ENCODE measurements at regions not wholly inside any gene's neighbourhood (a gene's known extent, or its start where the extent isn't known, plus 50 kb on each side); places are given as distances from the start of the nearest gene placed in this dataset.
A peak's percentile ranks its signal among the peaks of the same experiment; 100 is the strongest.

GRCh38 chr7:54956865-54957264 lies 62.0 kb upstream of the EGFR start:
- Histone ChIP-seq H3K36me3 (ENCODE audit: control insufficient read depth in 2 of 2, insufficient read depth in 2 of 2, low read length in 1 of 2) (no peaks in the 10 kb centered on the region), H3K27me3 (replicated peaks in 1 of 2; ENCODE audit: control insufficient read depth in 2 of 2, insufficient read depth in 2 of 2, low read length in 1 of 2) (no peaks in the 10 kb centered on the region; a peak in 2 of 4 replicates), H3K79me2 (ENCODE audit: control insufficient read depth, insufficient read depth, low read length) (no peaks in the 10 kb centered on the region), H2AFZ (ENCODE audit: control insufficient read depth, low read depth, low read length) (no peak overlapping the region), H4K20me1 (ENCODE audit: control insufficient read depth, insufficient read depth) (no peaks in the 10 kb centered on the region), H3K27ac (ENCODE audit: control insufficient read depth, insufficient read depth) (no peak overlapping the region), H3K4me1 (ENCODE audit: control insufficient read depth, insufficient read depth, low read length) (no peaks in the 10 kb centered on the region), H3K4me2 (ENCODE audit: control insufficient read depth, insufficient read depth) (no peak overlapping the region), H3K4me3 (no peak overlapping the region), H3K9me3 (replicated peaks; ENCODE audit: control insufficient read depth, insufficient read depth, low read length) (no peaks in the 10 kb centered on the region), H3K9ac (ENCODE audit: control insufficient read depth, insufficient read depth, low read length) (no peak overlapping the region)
- CTCF ChIA-PET: no interaction called here
- DNase-seq (ENCODE audit: low read depth, low spot score) (no peak), ATAC-seq (no peak), FAIRE-seq (no peak)
- intact Hi-C loops (cut with micrococcal nuclease; ENCODE audit: unreplicated experiment): no loop called here
- SMC1A ChIA-PET (ENCODE audit: uncharacterized antibody, unreplicated experiment): interaction anchor here (0.7 kb wide), 1 partner anchor 193 kb away, joined by 3 read pairs; no protein-coding TSS in a partner anchor
- RAD21 ChIA-PET (ENCODE audit: unreplicated experiment): no interaction called here
- 46% methylated on average over 13 of the region's 13 CpGs for WGBS (ENCODE audit: insufficient coverage, insufficient replicate concordance, low lambda C conversion rate, missing lambda C conversion rate)
- POLR2A ChIA-PET: no interaction called here
- BruUV-seq (replicated peaks): no TSS peak
- TF ChIP-seq BCL3 (IDR thresholded peaks at IDR 0.05; ENCODE audit: borderline replicate concordance, insufficient read depth, low read depth, low read length, poor library complexity, severe bottlenecking): peak; percentile 52
- no peak for TF ChIP-seq MEF2A (IDR thresholded peaks at IDR 0.05; ENCODE audit: insufficient read depth, low read depth, low read length)
- in situ Hi-C loops (cut with MboI): no loop called here

- ATAC-seq (peak; percentile 21; the same call in 2 of the 3 replicates), DNase-seq (ENCODE audit: low read depth, low spot score) (no peak), FAIRE-seq (no peak)
- TF ChIP-seq STAT3 (IDR thresholded peaks at IDR 0.05; ENCODE audit: low read depth, low read length): no peak
- TF ChIP-seq NBN (IDR thresholded peaks at IDR 0.05): no peak
- no peak for TF ChIP-seq BCL11A (IDR thresholded peaks at IDR 0.05; ENCODE audit: low read depth, low read length)
- TF ChIP-seq JUND (IDR thresholded peaks at IDR 0.05; ENCODE audit: low read depth, low read length): no peak
- TF ChIP-seq FOS (IDR thresholded peaks at IDR 0.05; ENCODE audit: borderline replicate concordance, extremely low read depth, insufficient read length): no peak
- TF ChIP-seq SMARCA5 (IDR thresholded peaks at IDR 0.05): no peak
- 44% methylated on average over 3 of the region's 3 CpGs for WGBS (ENCODE audit: insufficient coverage, insufficient replicate concordance, low lambda C conversion rate, missing lambda C conversion rate)
- Histone ChIP-seq H4K20me1 (ENCODE audit: control insufficient read depth, insufficient read depth) (no peaks in the 10 kb centered on the region), H3K27ac (ENCODE audit: control insufficient read depth, insufficient read depth) (no peak overlapping the region), H2AFZ (ENCODE audit: control insufficient read depth, low read depth, low read length) (no peak overlapping the region), H3K79me2 (ENCODE audit: control insufficient read depth, insufficient read depth, low read length) (no peaks in the 10 kb centered on the region), H3K4me3 (no peak overlapping the region), H3K4me2 (ENCODE audit: control insufficient read depth, insufficient read depth) (no peak overlapping the region), H3K9ac (ENCODE audit: control insufficient read depth, insufficient read depth, low read length) (no peak overlapping the region), H3K9me3 (replicated peaks; ENCODE audit: control insufficient read depth, insufficient read depth, low read length) (no peaks in the 10 kb centered on the region), H3K36me3 (ENCODE audit: control insufficient read depth in 2 of 2, insufficient read depth in 2 of 2, low read length in 1 of 2) (no peaks in the 10 kb centered on the region), H3K27me3 (replicated peaks in 1 of 2; ENCODE audit: control insufficient read depth in 2 of 2, insufficient read depth in 2 of 2, low read length in 1 of 2) (no peaks in the 10 kb centered on the region; a peak in 1 of 4 replicates), H3K4me1 (ENCODE audit: control insufficient read depth, insufficient read depth, low read length) (no peaks in the 10 kb centered on the region)
- in situ Hi-C loops (cut with MboI): no loop called here
- no TSS peak for BruUV-seq (replicated peaks)
- RAD21 ChIA-PET (ENCODE audit: unreplicated experiment): no interaction called here
- intact Hi-C loops (cut with micrococcal nuclease; ENCODE audit: unreplicated experiment): no loop called here
- POLR2A ChIA-PET: no interaction called here
- SMC1A ChIA-PET (ENCODE audit: uncharacterized antibody, unreplicated experiment): no interaction called here
- CTCF ChIA-PET: no interaction called here
These were observed 58.3 kb upstream of the EGFR start for GRCh38 chr7:54960517-54960916.
